Endothelial cell of umbilical vein (primary cell): ENCODE measurements at regions not wholly inside any gene's neighbourhood (a gene's known extent, or its start where the extent isn't known, plus 50 kb on each side); places are given as distances from the start of the nearest gene placed in this dataset.

Experiments used
- CTCF ChIP-seq, 2 donors: IDR thresholded peaks; 1 replicate in 1 of 2; 2 replicates in 1 of 2; pipeline ENCODE4 v1.5.1; 2011; ENCODE audit warnings: low read length in 2 of 2, mild to moderate bottlenecking in 2 of 2, moderate library complexity in 2 of 2, control low read depth in 1 of 2, inconsistent platforms in 1 of 2, low read depth in 1 of 2; ENCODE audit not compliant: insufficient read depth in 1 of 2; ENCODE audit errors: extremely low read depth in 1 of 2
- POLR2A ChIP-seq: IDR thresholded peaks from 2 replicates; pipeline ENCODE4 v1.6.1; 2012; ENCODE audit warnings: low read depth, mild to moderate bottlenecking, control low read depth, low read length

GRCh38 chr2:136392897-136393505 is 275.1 kb upstream of the CXCR4 start:
- TF ChIP-seq CTCF (IDR thresholded peaks at IDR 0.05; ENCODE audit: extremely low read depth in 1 of 2, insufficient read depth in 1 of 2, low read depth in 1 of 2, low read length in 2 of 2) (no peak), POLR2A (no peak)
